ENCODE measurements at regions not wholly inside any gene's neighbourhood (a gene's known extent, or its start where the extent isn't known, plus 50 kb on each side); places are given as distances from the start of the nearest gene placed in this dataset.

DNA sequence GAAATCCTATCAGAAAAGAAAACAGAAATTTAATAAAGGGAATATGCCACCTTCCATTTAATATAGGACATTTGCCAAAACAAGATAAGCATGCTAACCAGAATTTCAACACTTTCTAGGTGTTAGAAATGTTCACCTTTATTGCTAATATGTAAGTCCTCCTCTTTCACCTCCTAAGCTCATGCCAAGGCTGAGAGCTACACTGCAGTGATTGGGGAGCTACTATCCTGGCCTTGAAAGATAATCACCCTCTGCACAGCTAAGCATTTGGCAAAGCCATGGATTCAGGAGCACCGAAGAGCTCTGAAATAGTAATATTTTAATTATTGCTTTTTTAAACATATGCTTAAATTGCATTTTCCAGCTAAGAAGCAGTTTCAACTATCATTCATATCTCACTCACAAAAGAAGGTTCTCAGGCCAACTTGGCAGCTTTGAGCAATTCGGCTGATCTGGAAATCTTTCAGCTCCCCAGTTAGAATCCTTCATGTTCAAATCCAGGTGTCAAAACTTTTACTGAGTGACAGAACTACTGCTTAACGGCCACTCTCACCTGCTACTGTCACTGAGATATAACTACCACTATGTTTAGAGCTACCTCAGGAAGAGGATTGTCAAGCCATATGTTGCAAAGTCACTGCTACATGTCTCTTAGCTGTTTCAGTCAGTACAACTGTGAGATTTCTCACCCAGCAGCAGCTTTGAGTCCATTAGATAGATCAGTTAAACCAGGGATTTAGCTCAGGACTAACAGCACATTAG, 302.0 kb downstream of the NFIB start:
- Histone ChIP-seq H3K27ac (ENCODE audit: low read depth, low read length) (no peak overlapping the region), H3K36me3 (ENCODE audit: insufficient read depth, low read length) (no peaks in the 10 kb centered on the region), H3K9me3 (ENCODE audit: low read length) (no peaks in the 10 kb centered on the region), H3K4me3 (ENCODE audit: low read depth in 1 of 2, low read length in 2 of 2) (no peak overlapping the region), H3K9ac (ENCODE audit: low read length) (no peak overlapping the region), H3K4me1 (ENCODE audit: insufficient read depth, low read length) (no peaks in the 10 kb centered on the region), H3K27me3 (ENCODE audit: control insufficient read depth in 1 of 2, insufficient read depth in 2 of 2, low read length in 2 of 2) (no peaks in the 10 kb centered on the region)

DNA sequence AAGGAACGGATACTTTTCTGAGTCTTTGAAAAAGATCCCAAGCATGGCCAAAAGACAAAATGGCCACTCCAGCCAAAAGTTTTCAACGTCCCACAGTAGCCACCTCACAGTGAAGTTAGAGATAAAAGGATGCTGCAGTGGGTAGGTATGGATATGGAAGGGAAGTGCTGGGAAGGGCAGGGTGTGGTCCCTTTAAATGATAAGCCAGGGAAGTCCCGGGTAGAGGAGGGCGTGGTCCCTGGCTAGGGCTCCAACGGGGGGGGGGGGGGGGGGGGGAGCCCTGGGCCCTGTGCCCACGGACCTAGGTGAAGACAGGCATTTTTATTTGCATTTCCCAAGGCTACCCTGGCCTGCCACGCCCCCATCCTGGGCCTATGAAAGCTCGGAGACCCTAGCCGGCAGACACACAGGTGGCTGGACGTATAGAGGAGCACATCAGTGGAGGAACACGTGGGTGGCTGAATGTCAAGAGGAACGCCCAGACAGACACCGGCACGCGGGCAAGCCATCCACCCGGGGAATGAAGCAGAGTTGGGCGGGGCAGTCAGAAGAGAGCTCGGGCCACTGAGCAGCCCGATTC, 306.7 kb downstream of the NFIB start:
- Histone ChIP-seq H3K4me1 (ENCODE audit: insufficient read depth, low read length) (no peaks in the 10 kb centered on the region), H3K36me3 (ENCODE audit: insufficient read depth, low read length) (no peaks in the 10 kb centered on the region), H3K9me3 (ENCODE audit: low read length) (no peaks in the 10 kb centered on the region), H3K9ac (ENCODE audit: low read length) (no peak overlapping the region), H3K27me3 (ENCODE audit: control insufficient read depth in 1 of 2, insufficient read depth in 2 of 2, low read length in 2 of 2) (no peaks in the 10 kb centered on the region), H3K27ac (ENCODE audit: low read depth, low read length) (no peak overlapping the region), H3K4me3 (ENCODE audit: low read depth in 1 of 2, low read length in 2 of 2) (no peak overlapping the region)

DNA sequence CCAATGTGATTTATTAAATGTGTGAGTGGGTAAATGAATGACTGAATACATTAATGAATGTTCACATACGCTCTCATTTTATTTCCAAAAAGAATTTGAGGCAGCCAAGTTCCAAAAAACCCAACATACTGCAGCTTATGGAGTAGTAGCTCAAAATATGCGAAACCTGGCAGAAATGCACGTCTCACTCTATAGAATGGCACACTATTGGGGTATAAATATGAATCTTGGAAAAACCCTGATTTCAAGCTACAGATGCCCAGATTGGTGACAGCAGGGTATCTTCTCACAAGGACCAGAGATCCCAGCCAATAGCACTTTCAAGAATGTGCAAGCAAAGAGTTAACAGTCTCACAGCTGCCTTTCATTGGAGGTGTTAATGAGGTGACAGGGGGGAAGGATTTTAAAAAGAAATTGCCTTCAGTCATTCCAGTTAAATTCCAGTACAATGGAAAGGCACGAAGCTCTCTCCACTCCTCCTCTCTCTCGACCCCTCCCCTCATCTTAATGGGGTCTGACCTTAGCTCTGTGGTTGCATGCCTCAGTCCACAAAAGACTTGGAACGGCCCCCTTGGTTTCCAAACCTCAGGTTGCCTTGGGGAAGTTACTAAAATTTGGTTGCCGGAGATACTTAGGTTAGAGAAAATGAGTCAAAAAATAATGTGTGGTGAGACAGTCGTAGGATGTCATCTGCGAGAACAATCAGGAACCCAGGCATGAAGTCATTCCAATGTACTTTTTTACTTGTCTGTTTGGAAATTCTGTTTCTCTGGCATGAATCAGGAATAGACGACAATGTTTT, 307.4 kb downstream of the NFIB start:
- H3K27me3 ChIP-seq (ENCODE audit: control insufficient read depth in 1 of 2, insufficient read depth in 2 of 2, low read length in 2 of 2): no peaks in the 10 kb centered on the region
- no peaks in the 10 kb centered on the region for H3K9me3 ChIP-seq (ENCODE audit: low read length)
- H3K4me1 ChIP-seq (ENCODE audit: insufficient read depth, low read length): no peaks in the 10 kb centered on the region
- H3K9ac ChIP-seq (ENCODE audit: low read length): no peak overlapping the region
- no peak overlapping the region for H3K27ac ChIP-seq (ENCODE audit: low read depth, low read length)
- H3K36me3 ChIP-seq (ENCODE audit: insufficient read depth, low read length): no peaks in the 10 kb centered on the region
- no peak overlapping the region for H3K4me3 ChIP-seq (ENCODE audit: low read depth in 1 of 2, low read length in 2 of 2)

DNA sequence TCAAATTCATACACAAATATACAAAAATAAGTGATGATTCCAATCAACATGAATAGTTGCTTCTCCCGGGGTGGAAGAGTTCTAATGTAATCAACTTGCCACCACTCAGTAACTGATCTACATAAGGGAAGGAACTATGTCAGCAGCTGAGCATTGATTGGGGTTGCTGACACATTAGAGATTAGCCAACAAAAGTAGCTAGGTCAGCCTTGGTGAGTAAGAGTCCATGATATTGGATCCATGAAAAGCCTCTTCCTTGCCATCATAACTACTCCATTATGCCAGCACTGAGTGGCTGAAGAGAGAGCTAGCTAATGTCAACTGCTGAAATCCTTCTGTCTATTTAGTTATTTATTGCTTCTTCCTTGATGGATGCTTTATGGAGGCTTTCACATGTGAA, 309.8 kb downstream of the NFIB start:
- H3K4me3 ChIP-seq (ENCODE audit: low read depth in 1 of 2, low read length in 2 of 2): no peak overlapping the region
- no peaks in the 10 kb centered on the region for H3K36me3 ChIP-seq (ENCODE audit: insufficient read depth, low read length)
- no peaks in the 10 kb centered on the region for H3K27me3 ChIP-seq (ENCODE audit: control insufficient read depth in 1 of 2, insufficient read depth in 2 of 2, low read length in 2 of 2)
- H3K9me3 ChIP-seq (ENCODE audit: low read length): no peaks in the 10 kb centered on the region
- no peaks in the 10 kb centered on the region for H3K4me1 ChIP-seq (ENCODE audit: insufficient read depth, low read length)
- no peak overlapping the region for H3K9ac ChIP-seq (ENCODE audit: low read length)
- H3K27ac ChIP-seq (ENCODE audit: low read depth, low read length): no peak overlapping the region

DNA sequence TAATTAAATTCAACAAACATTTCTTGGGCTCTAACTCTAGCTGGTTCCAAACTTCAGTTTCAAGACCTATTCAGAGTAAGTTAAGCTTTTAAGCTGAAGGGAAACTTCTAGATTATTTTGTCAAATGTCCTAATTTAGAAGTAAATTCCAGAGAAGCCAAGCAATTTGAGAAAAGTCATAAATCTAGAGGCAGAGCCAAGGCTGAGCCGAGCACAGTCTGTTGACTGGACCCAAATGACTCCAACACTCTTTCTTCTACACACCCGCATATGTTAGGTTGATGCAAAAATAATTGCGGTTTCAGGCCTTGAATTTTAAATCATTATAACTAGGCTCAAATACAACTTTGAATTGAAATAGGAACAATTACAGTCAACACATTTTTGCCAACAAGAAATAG, 319.7 kb downstream of the NFIB start:
- Histone ChIP-seq H3K27ac (ENCODE audit: low read depth, low read length) (no peak overlapping the region), H3K36me3 (ENCODE audit: insufficient read depth, low read length) (no peaks in the 10 kb centered on the region), H3K27me3 (ENCODE audit: control insufficient read depth in 1 of 2, insufficient read depth in 2 of 2, low read length in 2 of 2) (no peaks in the 10 kb centered on the region), H3K4me1 (ENCODE audit: insufficient read depth, low read length) (no peaks in the 10 kb centered on the region), H3K9ac (ENCODE audit: low read length) (no peak overlapping the region), H3K4me3 (ENCODE audit: low read depth in 1 of 2, low read length in 2 of 2) (no peak overlapping the region), H3K9me3 (ENCODE audit: low read length) (no peaks in the 10 kb centered on the region)

DNA sequence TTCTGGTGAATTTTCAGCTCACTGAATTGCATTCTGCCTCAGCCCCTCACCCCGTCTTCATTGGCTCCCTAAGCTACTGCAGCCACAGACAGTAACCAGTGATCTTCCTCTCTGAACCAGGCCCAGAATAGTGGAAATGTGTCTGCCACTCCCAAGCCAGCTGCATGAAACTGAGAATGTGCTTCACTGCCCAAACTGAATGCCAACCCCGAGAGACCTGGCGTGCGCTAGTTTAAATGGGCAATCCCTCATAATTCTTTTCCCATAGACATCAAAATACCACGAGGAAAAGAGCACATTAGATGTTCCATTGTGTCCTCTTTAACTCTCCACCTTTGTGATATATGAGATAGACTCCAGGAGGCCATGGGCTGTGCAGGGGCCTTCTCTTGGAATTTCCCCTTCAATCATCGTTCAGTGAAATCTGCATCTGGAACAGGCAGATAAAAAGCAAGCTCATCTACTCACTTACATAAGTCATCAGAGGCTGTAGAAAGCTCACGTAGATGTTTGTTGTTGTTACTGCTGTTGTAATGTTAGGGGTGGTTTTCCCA, 320.2 kb downstream of the NFIB start:
- Histone ChIP-seq H3K27me3 (ENCODE audit: control insufficient read depth in 1 of 2, insufficient read depth in 2 of 2, low read length in 2 of 2) (no peaks in the 10 kb centered on the region), H3K27ac (ENCODE audit: low read depth, low read length) (no peak overlapping the region), H3K9me3 (ENCODE audit: low read length) (no peaks in the 10 kb centered on the region), H3K4me1 (ENCODE audit: insufficient read depth, low read length) (no peaks in the 10 kb centered on the region), H3K4me3 (ENCODE audit: low read depth in 1 of 2, low read length in 2 of 2) (no peak overlapping the region), H3K9ac (ENCODE audit: low read length) (no peak overlapping the region), H3K36me3 (ENCODE audit: insufficient read depth, low read length) (no peaks in the 10 kb centered on the region)

DNA sequence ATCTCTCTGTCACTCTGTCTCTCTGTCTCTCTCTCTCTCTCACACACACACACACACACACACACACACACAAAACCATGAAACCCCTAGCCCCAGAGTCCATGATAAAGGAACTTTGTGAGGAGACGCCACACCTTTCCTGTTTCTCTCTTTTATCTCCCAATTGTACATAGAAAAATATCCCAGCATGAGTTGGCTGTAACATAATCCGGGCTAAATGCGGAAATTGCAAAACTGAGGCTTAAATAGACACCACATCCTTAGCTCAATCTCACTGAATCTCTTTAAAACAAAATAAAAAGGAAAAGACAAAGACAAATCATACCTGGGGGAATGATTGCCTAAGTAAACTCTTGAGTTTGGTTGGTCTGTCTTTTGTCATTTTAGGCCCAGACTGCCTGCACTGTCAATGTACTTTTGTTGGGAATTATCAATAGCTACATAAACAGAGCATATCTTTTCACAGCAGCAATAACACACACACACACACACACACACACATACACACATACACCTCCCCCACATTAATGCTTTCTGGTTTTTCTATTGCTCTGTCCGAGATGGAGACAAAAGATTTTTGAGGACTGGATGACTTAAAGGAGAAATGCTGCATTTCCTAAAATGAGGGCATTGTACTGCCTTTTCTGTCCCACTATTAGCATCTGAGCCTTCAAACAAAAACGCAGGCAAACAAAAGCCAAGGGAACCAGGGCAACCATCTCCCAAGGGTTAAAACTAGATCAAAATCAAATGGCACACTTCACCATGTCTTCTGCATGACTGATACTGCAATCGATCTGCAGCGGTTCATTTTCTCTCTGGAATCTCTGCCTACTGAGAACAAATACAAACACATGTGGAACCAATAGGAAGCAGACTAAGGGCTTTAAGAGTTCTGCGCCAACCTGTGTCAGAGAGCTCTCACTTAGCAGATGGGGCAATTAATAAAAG, 321.5 kb downstream of the NFIB start:
- Histone ChIP-seq H3K4me1 (ENCODE audit: insufficient read depth, low read length) (no peaks in the 10 kb centered on the region), H3K9me3 (ENCODE audit: low read length) (no peaks in the 10 kb centered on the region), H3K27me3 (ENCODE audit: control insufficient read depth in 1 of 2, insufficient read depth in 2 of 2, low read length in 2 of 2) (no peaks in the 10 kb centered on the region), H3K36me3 (ENCODE audit: insufficient read depth, low read length) (no peaks in the 10 kb centered on the region), H3K27ac (ENCODE audit: low read depth, low read length) (no peak overlapping the region), H3K9ac (ENCODE audit: low read length) (no peak overlapping the region), H3K4me3 (ENCODE audit: low read depth in 1 of 2, low read length in 2 of 2) (no peak overlapping the region)

DNA sequence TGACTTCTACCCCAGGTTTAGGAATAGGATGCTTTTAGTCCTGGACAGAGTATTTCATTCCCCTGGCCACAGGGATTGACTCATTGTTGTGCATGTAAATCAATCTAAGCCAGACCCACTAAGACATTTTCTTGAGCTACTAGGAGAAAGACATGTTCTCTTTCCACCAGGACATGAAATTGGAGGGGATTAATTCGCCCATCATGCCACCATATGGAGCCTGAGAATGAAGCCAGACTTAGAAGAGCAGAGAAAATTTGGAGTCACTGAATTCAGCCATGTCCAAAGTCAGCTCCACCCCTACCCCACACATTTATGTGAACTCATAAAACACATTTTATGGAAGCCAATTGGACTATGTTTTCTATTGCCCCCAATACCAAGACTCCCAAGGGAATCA, 322.5 kb downstream of the NFIB start:
- Histone ChIP-seq H3K9ac (ENCODE audit: low read length) (no peak overlapping the region), H3K27ac (ENCODE audit: low read depth, low read length) (no peak overlapping the region), H3K27me3 (ENCODE audit: control insufficient read depth in 1 of 2, insufficient read depth in 2 of 2, low read length in 2 of 2) (no peaks in the 10 kb centered on the region), H3K36me3 (ENCODE audit: insufficient read depth, low read length) (no peaks in the 10 kb centered on the region), H3K4me1 (ENCODE audit: insufficient read depth, low read length) (no peaks in the 10 kb centered on the region), H3K4me3 (ENCODE audit: low read depth in 1 of 2, low read length in 2 of 2) (no peak overlapping the region), H3K9me3 (ENCODE audit: low read length) (no peaks in the 10 kb centered on the region)

DNA sequence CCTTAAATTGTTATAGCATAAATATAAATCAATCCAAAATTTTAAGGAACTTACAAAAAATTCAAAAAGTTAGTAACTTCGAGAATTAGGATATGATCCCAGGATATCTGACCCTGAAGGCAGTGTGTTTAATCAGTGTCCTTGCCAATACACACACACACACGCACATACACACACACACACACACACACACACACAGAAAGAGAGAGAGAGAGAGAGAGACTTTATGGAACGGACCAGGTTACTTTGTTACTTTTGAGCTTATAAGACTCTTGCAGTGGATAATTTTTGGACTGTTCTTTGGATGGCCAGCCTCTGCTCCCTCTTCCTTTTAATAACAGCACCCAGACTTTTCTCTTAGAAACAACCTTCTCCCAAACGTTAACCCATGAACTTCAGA, 322.9 kb downstream of the NFIB start:
- Histone ChIP-seq H3K36me3 (ENCODE audit: insufficient read depth, low read length) (no peaks in the 10 kb centered on the region), H3K27me3 (ENCODE audit: control insufficient read depth in 1 of 2, insufficient read depth in 2 of 2, low read length in 2 of 2) (no peaks in the 10 kb centered on the region), H3K4me3 (ENCODE audit: low read depth in 1 of 2, low read length in 2 of 2) (no peak overlapping the region), H3K9ac (ENCODE audit: low read length) (no peak overlapping the region), H3K9me3 (ENCODE audit: low read length) (no peaks in the 10 kb centered on the region), H3K4me1 (ENCODE audit: insufficient read depth, low read length) (no peaks in the 10 kb centered on the region), H3K27ac (ENCODE audit: low read depth, low read length) (no peak overlapping the region)

DNA sequence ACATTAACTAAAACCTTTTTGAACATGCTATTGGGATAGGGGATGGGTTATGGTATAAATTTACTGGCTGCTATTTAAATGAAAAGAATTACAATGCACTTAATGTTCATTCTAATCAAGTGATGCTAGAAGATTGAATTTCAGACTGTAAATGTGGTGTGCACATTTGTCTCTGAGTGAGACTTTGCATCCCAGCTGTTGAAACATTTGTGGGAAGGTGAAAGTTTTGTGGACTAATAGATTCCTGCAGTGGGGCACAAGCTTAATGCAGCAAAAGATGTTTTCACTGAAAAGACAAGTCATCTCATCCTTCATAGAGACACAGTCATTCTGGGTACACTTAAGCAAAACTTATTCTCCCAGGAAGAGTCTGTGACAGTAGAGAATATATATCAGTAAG, 323.6 kb downstream of the NFIB start:
- Histone ChIP-seq H3K36me3 (ENCODE audit: insufficient read depth, low read length) (no peaks in the 10 kb centered on the region), H3K9me3 (ENCODE audit: low read length) (no peaks in the 10 kb centered on the region), H3K4me1 (ENCODE audit: insufficient read depth, low read length) (no peaks in the 10 kb centered on the region), H3K27ac (ENCODE audit: low read depth, low read length) (no peak overlapping the region), H3K27me3 (ENCODE audit: control insufficient read depth in 1 of 2, insufficient read depth in 2 of 2, low read length in 2 of 2) (no peaks in the 10 kb centered on the region), H3K4me3 (ENCODE audit: low read depth in 1 of 2, low read length in 2 of 2) (no peak overlapping the region), H3K9ac (ENCODE audit: low read length) (no peak overlapping the region)

DNA sequence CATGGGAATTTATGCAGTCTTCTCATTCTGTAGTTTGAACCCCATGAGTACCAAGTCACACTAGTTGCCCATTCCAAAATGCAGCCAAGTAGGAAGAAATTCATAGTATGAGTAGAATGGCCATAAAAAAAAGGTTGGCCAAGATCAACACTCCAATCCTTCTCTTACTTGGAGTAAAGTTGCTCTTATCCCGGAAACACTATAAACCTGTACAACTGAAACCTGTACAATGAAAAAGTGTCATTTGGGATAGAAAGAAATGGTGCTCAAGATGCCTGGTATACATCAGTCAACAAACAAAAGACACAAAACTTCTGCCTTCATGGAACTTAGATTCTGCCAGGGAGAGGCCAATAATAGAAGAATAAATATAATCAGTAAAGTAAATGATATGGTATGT, 325.0 kb downstream of the NFIB start:
- H3K27ac ChIP-seq (ENCODE audit: low read depth, low read length): no peak overlapping the region
- H3K9me3 ChIP-seq (ENCODE audit: low read length): no peaks in the 10 kb centered on the region
- no peak overlapping the region for H3K4me3 ChIP-seq (ENCODE audit: low read depth in 1 of 2, low read length in 2 of 2)
- no peaks in the 10 kb centered on the region for H3K4me1 ChIP-seq (ENCODE audit: insufficient read depth, low read length)
- no peak overlapping the region for H3K9ac ChIP-seq (ENCODE audit: low read length)
- H3K27me3 ChIP-seq (ENCODE audit: control insufficient read depth in 1 of 2, insufficient read depth in 2 of 2, low read length in 2 of 2): no peaks in the 10 kb centered on the region
- no peaks in the 10 kb centered on the region for H3K36me3 ChIP-seq (ENCODE audit: insufficient read depth, low read length)
